ENCODE measurements at regions not wholly inside any gene's neighbourhood (a gene's known extent, or its start where the extent isn't known, plus 50 kb on each side); places are given as distances from the start of the nearest gene placed in this dataset.

DNA sequence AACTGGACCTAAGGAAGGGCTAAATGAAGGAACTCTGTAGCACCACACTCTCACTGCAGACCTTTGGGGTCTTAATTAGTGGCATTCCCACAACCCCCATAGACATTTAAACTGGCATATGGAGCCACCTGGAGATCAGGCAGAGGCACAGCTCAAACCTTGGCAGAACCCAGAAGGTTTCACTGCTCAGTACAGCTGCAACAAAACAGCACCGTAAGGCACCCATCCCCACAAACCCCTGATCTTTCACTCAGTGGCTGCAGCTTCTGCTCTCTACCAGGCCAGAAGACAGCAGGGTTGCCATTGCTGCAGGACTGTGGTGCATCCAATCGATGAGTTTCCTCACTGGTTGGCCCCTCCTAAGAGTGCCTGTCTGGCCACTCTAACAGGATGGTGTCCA is 361.6 kb upstream of the VRK2 start:
- Mint-ChIP-seq H3K9me3 (ENCODE audit: unreplicated experiment) (peaks cover 18% of the 10 kb centered on the region), H3K4me1 (ENCODE audit: insufficient read depth, unreplicated experiment) (no peaks in the 10 kb centered on the region), H3K36me3 (ENCODE audit: insufficient read depth, unreplicated experiment) (no peaks in the 10 kb centered on the region), H3K27me3 (ENCODE audit: insufficient read depth, unreplicated experiment) (no peaks in the 10 kb centered on the region), H3K4me3 (ENCODE audit: unreplicated experiment) (no peak overlapping the region), H3K27ac (ENCODE audit: low read depth, unreplicated experiment) (no peak overlapping the region)
- TF ChIP-seq, protein P1, sequence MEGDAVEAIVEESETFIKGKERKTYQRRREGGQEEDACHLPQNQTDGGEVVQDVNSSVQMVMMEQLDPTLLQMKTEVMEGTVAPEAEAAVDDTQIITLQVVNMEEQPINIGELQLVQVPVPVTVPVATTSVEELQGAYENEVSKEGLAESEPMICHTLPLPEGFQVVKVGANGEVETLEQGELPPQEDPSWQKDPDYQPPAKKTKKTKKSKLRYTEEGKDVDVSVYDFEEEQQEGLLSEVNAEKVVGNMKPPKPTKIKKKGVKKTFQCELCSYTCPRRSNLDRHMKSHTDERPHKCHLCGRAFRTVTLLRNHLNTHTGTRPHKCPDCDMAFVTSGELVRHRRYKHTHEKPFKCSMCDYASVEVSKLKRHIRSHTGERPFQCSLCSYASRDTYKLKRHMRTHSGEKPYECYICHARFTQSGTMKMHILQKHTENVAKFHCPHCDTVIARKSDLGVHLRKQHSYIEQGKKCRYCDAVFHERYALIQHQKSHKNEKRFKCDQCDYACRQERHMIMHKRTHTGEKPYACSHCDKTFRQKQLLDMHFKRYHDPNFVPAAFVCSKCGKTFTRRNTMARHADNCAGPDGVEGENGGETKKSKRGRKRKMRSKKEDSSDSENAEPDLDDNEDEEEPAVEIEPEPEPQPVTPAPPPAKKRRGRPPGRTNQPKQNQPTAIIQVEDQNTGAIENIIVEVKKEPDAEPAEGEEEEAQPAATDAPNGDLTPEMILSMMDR (IDR thresholded peaks at IDR 0.05; ENCODE audit: unreplicated experiment) = no peak
- DNase-seq (ENCODE audit: unreplicated experiment) = no peak
- CTCF ChIA-PET = no interaction called here
- POLR2A ChIA-PET = no interaction called here
- no TSS peak for BruUV-seq (replicated peaks)
- intact Hi-C loops (cut with micrococcal nuclease) = no loop called here

DNA sequence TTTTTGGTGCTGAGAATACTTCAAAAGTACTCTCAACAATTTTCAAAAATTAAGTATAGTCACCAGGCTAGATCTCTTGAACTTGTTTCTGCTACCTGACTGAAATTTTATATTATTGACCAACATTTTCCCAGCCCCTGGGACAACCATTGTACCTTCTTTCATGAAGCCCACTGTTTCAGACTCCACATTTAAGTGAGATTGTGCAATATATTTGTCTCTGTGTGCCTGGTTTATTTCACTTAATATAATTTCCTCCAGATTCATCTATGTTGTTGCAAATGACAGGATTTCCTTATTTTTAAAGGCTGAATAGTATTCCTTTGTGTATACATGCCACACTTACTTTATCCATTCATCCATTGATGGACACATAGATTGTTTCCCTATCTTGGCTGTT is 354.2 kb upstream of the VRK2 start:
- ChIA-PET CTCF (no interaction called here), POLR2A (no interaction called here)
- no peak for DNase-seq (ENCODE audit: unreplicated experiment)
- H3K4me1 Mint-ChIP-seq (ENCODE audit: insufficient read depth, unreplicated experiment) = no peaks in the 10 kb centered on the region
- no TSS peak for BruUV-seq (replicated peaks)
- intact Hi-C loops (cut with micrococcal nuclease) = no loop called here
- H3K36me3 Mint-ChIP-seq (ENCODE audit: insufficient read depth, unreplicated experiment) = no peaks in the 10 kb centered on the region
- no peak overlapping the region for H3K4me3 Mint-ChIP-seq (ENCODE audit: unreplicated experiment)
- H3K27ac Mint-ChIP-seq (ENCODE audit: low read depth, unreplicated experiment) = no peak overlapping the region
- TF ChIP-seq, protein P1 (IDR thresholded peaks at IDR 0.05; ENCODE audit: unreplicated experiment) = no peak
- H3K9me3 Mint-ChIP-seq (ENCODE audit: unreplicated experiment) = peaks cover 18% of the 10 kb centered on the region
- H3K27me3 Mint-ChIP-seq (ENCODE audit: insufficient read depth, unreplicated experiment) = no peaks in the 10 kb centered on the region

GRCh38 chr2:57693177-57693576 is 353.4 kb upstream of the VRK2 start:
- TF ChIP-seq, protein P1 (IDR thresholded peaks at IDR 0.05; ENCODE audit: unreplicated experiment) = no peak
- Mint-ChIP-seq H3K4me1 (ENCODE audit: insufficient read depth, unreplicated experiment) (no peaks in the 10 kb centered on the region), H3K36me3 (ENCODE audit: insufficient read depth, unreplicated experiment) (no peaks in the 10 kb centered on the region), H3K4me3 (ENCODE audit: unreplicated experiment) (no peak overlapping the region), H3K27me3 (ENCODE audit: insufficient read depth, unreplicated experiment) (no peaks in the 10 kb centered on the region), H3K27ac (ENCODE audit: low read depth, unreplicated experiment) (no peak overlapping the region), H3K9me3 (ENCODE audit: unreplicated experiment) (peaks cover 15% of the 10 kb centered on the region)
- BruUV-seq (replicated peaks) = no TSS peak
- ChIA-PET POLR2A (no interaction called here), CTCF (interaction anchor here (0.6 kb wide), 1 partner anchor 17 kb away, joined by 3 read pairs; no protein-coding TSS in a partner anchor)
- intact Hi-C loops (cut with micrococcal nuclease) = no loop called here
- no peak for DNase-seq (ENCODE audit: unreplicated experiment)

- no peak for DNase-seq (ENCODE audit: unreplicated experiment)
Observed at GRCh38 chr2:57693965-57694364, 352.6 kb upstream of the VRK2 start.

More at GRCh38 chr2:57693965-57694364, 352.6 kb upstream of the VRK2 start:
- TF ChIP-seq, protein P1 (IDR thresholded peaks at IDR 0.05; ENCODE audit: unreplicated experiment) = no peak
- Mint-ChIP-seq H3K36me3 (ENCODE audit: insufficient read depth, unreplicated experiment) (no peaks in the 10 kb centered on the region), H3K9me3 (ENCODE audit: unreplicated experiment) (peaks cover 7% of the 10 kb centered on the region), H3K4me1 (ENCODE audit: insufficient read depth, unreplicated experiment) (no peaks in the 10 kb centered on the region), H3K4me3 (ENCODE audit: unreplicated experiment) (no peak overlapping the region), H3K27me3 (ENCODE audit: insufficient read depth, unreplicated experiment) (no peaks in the 10 kb centered on the region), H3K27ac (ENCODE audit: low read depth, unreplicated experiment) (no peak overlapping the region)
- no TSS peak for BruUV-seq (replicated peaks)
- POLR2A ChIA-PET = no interaction called here
- intact Hi-C loops (cut with micrococcal nuclease) = no loop called here
- CTCF ChIA-PET = no interaction called here
